CD4-positive, alpha-beta T cell treated with Interleukin-17A for 1 hour (primary cell): ENCODE measurements at regions not wholly inside any gene's neighbourhood (a gene's known extent, or its start where the extent isn't known, plus 50 kb on each side); places are given as distances from the start of the nearest gene placed in this dataset.

Experiments used
- DNase-seq: peaks from one replicate; pipeline ENCODE4 v3.0.0-alpha.2; 2020

DNA sequence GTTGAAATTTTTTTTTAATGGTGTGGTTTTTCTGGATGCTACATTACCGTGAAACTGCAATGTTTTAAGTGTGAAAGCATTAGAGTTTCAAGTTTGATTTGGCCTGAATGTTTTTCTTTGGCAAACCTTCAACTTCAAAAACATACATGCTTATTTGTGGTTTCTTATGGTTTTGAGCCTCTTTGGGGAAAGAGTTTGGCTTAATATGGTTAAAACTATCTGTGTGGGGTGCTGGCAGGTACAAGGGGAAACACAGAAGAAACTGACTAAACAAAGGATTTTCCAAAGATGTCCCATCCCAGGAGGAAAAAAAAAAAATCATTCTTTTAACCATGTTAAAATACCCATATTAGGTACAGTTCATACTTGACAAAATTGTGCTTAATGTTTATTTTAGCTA lies 121.1 kb downstream of the HGF start:
- no peak for DNase-seq

DNA sequence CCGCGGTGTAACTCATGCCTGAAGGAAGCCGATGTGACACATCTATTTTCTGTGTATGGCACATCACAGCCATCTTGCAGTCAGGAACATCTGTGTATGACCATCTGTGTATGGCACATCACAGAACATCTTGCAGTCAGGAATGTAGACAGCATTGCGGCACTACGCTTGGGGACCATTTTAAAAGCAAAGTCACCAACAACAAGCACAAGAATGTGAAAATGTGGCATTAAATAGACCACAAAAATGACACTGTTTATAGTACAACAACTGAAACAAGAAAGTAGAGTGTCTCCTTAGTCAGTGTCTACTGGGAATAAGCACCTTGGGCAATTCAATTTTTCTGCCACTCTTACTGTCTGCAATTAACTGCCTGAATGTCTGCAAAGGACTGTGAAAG lies 124.4 kb downstream of the HGF start:
- DNase-seq: no peak

GRCh38 chr7:81641873-81642272 lies 128.0 kb downstream of the HGF start:
- no peak for DNase-seq

DNA sequence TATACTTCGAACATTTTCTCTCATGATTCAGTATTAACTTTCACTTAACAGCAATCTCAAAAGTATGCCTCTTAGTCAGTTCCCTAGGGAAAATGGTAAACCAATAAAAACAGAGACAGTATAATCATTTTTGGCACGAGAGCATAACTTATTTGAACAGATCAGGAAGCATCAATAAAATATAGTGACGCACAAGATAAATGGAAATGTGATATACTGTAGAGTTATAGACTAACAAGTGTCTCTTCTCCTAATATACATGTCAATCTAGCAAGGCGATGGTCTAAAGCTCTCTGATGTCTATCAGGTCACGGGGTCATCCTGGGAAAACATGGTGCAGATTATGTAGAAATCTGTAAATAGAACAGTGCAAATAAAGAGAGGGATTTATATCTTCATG lies 131.6 kb downstream of the HGF start:
- DNase-seq: no peak

GRCh38 chr7:81637534-81637933 lies 132.3 kb downstream of the HGF start:
- no peak for DNase-seq

DNA sequence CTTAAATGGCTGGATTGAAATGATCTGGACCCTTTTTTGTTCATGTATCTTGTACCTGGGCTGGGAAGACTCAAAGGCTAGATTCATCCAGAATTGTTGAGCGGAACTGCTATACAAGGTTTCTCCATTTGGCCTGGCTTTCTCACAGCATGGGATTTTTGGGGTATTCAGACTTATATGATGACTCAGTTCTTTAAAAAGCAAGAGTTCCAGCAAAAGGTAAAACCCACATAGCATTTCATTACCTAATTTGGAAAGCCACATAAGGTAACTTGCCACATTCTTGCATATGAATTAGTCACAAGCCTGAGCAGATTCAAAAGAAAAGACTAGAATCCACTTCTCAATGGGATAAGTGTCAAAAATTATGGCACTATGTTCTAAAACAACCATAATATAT lies 137.4 kb downstream of the HGF start:
- no peak for DNase-seq

GRCh38 chr7:81630600-81630999 lies 139.2 kb downstream of the HGF start:
- no peak for DNase-seq

DNA sequence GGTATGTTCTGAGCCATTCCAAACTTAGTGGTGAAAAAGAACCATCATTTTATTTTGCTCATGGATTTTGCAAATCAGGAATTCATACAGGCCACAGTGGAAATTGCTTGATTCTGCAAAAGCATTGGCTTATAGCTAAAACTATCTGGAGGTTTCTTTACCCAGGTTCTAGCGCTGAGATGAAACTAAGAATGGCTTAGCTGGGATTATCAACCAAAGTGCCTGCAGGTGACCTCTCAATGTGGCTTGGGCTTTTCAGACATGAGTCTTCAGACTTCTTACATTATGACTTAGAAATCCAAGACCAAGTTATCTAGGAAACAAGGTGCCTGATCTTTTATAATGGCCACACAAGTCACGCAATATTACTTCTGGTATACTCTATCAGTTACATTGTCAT lies 140.1 kb downstream of the HGF start:
- DNase-seq: no peak

- DNase-seq: no peak
Observed at GRCh38 chr7:81628951-81629350, 140.9 kb downstream of the HGF start.

DNA sequence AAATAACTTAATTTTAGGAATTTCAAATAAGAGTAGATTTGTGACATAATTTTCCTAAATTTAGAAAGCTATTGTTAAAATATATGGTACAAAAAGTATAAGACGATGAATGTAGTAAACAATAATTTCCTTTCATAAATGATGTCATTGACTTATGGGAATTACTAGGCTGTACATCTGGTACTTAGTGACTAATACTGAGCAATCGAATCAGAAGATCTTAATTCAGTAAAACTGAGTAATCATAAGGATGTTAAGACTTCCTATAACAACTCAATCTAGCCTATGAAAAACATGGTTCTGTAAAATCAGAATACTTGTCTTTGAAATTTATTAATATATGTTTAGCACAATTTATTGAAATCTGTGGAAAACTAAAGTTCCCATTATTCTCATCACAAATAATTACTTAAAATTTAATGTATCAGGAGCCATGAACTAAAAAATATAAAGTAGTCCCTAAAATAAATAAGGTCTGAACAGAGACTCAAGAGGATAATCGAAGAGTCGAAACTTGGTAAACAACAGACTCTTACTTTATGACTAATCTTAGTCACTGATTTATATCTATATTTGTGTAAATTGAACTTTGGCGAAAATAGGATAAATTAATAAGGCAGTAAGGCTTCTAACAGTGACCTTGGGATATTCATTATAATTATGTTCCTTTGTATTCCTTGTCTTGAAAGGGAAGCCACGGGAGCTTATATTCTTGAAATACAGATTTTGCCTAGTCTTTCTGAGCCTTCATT lies 142.1 kb downstream of the HGF start:
- no peak for DNase-seq

DNA sequence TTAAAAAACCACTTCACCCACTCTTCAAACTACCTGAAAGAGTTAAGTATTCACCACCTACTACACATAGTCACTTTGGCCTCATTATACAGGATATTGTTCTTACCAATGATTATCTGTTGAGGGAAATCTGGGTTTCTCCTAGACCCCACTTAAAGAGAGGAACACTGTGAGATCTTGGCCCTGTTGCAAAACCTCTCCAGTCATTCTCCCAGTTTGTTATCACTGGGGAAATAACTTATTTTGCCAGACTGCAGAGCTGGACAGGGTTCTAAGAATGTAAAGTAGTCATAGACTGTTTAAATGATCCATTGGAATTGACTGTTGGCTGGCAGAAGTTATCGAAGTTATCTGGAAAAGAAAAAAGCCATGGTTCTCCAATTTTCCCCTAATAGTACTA lies 143.8 kb downstream of the HGF start:
- no peak for DNase-seq

DNA sequence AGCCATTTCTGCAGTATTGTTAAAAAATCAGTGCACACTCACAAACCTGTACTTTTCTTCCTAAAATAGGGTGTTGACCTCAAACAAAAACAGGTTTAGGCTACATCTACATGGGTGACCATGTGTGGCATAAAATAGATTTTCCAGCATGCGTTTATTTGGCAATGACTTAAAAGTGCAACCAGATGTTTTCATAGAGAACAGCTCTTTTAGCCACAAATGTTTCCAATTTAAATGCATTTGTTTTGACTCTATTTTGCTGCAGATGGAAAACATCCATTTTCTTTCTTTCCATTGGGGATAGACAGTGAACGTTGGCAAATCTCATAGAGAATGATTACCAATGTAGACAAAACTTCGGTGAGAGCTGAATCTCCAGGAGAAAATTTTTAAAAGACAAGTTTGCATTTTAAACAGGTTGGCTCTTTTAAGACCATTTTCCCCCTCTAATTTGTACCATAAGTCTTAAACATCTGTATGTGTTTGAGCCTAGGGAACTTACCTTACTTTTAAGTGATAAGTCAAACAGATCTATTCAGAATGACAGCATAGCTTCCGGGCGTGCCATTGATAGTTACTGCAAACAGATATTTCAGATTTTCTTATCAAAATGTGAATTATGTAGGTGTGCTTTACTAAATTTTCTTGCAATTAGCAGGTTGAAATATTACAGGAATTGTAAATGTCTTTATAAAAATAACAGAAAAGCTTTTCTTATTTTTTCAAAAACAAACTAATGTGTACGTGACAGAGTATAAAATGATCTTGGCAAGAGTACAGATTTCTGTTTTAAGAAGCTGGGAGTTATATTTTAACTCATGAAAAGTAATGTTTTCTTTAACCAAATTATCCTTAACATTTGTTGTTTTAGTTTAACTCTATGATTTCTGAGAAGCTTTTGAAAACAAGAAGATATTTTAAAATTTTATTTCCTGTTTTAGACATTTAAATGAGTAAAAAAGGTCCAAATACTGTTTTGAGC lies 144.9 kb downstream of the HGF start:
- no peak for DNase-seq

- DNase-seq: no peak
Observed at GRCh38 chr7:81624021-81624592, 145.7 kb downstream of the HGF start.

GRCh38 chr7:81623251-81623855 lies 146.5 kb downstream of the HGF start:
- no peak for DNase-seq

DNA sequence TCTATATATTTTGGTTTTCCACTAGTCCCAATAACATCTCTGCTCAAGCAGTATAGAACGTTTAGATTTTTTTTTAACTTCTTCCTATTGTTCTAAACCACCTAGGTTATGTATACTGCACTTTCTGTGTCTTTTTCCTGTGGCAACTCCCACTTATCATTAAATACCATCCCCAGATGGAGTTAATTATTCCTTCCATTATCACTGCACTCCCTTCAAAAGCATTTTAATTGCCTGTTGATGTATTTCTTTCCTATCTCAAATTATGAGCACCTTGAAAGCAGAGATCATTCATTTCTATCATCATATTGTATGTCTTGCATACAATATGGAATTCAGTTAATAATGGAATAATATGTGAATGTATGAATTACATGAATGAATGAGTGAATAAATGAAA lies 148.0 kb downstream of the HGF start:
- DNase-seq: no peak

DNA sequence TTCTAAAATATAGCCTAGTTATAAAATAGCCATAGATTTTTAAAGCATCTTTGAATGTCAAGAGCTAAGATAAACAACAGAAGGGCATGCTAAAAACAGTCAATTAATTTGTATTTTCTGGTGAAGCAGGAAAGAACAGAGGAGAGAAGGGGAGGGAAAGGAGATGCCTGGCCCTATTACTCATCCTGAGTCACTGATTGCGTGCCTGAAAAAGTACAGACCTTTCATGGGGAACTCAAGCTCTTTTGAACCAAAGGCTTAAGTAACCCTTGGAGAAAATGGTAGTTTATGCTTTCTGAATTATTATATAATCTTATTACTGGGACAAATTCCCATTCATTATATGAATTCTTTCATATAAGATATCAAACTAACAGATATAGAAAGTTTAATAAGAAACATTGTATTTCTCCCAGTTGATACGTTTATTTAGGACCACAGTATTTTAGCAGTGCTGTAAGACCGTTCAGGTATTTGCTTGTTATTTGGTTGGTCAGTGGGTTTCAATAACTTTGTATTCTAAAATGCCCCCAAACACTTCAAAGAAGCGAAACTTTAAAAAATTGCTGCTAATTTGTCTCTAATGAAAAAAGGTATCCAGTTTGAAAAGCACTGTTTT lies 151.3 kb downstream of the HGF start:
- no peak for DNase-seq

- DNase-seq: no peak
Observed at GRCh38 chr7:81616951-81617350, 152.9 kb downstream of the HGF start.

GRCh38 chr7:81611805-81612204 lies 158.0 kb downstream of the HGF start:
- no peak for DNase-seq

- DNase-seq: no peak
Observed at GRCh38 chr7:81611040-81611439, 158.8 kb downstream of the HGF start.

- DNase-seq: no peak
Observed at GRCh38 chr7:81608748-81609382, 161.0 kb downstream of the HGF start.

DNA sequence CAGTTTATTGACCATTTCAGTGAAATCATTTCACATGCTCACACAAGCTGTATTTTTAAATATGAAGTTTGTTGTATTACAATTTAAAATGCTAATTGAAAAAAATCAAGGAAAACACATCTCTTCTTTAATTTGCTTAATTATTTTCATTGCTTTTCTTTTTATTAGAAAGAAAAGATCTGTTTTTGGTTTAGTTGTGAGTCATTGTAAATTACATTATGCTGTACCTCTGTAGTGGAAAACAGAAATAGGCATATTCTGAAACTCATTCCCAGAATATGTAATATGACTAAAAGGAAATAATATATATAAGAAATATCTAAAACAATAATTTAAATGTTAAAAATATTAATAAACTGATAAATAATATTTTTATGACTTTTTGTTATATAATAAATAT lies 161.9 kb downstream of the HGF start:
- DNase-seq: no peak

GRCh38 chr7:81606078-81606863 lies 163.6 kb downstream of the HGF start:
- DNase-seq: no peak
